K562 (cell line): ENCODE measurements at regions not wholly inside any gene's neighbourhood (a gene's known extent, or its start where the extent isn't known, plus 50 kb on each side); places are given as distances from the start of the nearest gene placed in this dataset.

ENCODE experiments used
- ATAC-seq: fragments of 200-7000 bp; cut with Tn5 transposase; 3 replicates; pipeline ENCODE4 v1.9.1; 2020; ENCODE audit warnings: moderate library complexity
- BruUV-seq: library from RNA; stranded (reverse); fragments of 400-500 nt; replicated peaks from 2 replicates; lab custom pipeline; 2021; lab: Mats Ljungman, UMichigan
- CTCF ChIA-PET: fragments of 300-600 bp; formaldehyde crosslinking; extraction: SDS; loops from one replicate; lab custom pipeline; 2021; ENCODE audit warnings: low intra/inter-chr PET ratio; lab: Yijun Ruan, JAX
- POLR2A ChIA-PET: fragments of 300-600, 350-650 bp; sonication (Branson Sonifier 250); formaldehyde crosslinking; extraction: SDS; loops from one replicate; lab custom pipeline; 2021; ENCODE audit warnings: antibody characterized with exemption, inconsistent platforms; lab: Yijun Ruan, JAX
- DNase-seq, 4 experiments: peaks; one replicate each; pipeline versions ENCODE4 v3.0.0 to v3.0.0-alpha.2; 2011 to 2018; ENCODE audit warnings: low spot score in 3 of 4, mixed read lengths in 3 of 4; ENCODE audit errors: extremely low read depth in 1 of 4
- FAIRE-seq: peaks from 2 replicates; lab custom pipeline; 2011; peaks lifted over from hg19 to GRCh38; lab: Jason Lieb, UNC
- H2AFZ ChIP-seq: 2 replicates; pipeline ENCODE4 v1.6.0; 2011; ENCODE audit warnings: low read depth, low read length, control low read depth, inconsistent platforms
- H3K27ac ChIP-seq: fragments of 200-600 bp; 3 replicates; pipeline ENCODE4 v1.8.0; 2011; ENCODE audit warnings: low read depth, mild to moderate bottlenecking, control low read depth, inconsistent platforms, low read length, moderate library complexity, mixed read lengths; ENCODE audit errors: extremely low read depth
- H3K27me3 ChIP-seq, 2 experiments: fragments of 300-600 bp in 1 of 2; 2 replicates in 1 of 2; 3 replicates in 1 of 2; pipeline versions ENCODE4 v1.6.0 to v1.8.0; 2011; ENCODE audit warnings: inconsistent platforms in 2 of 2, low read length in 2 of 2, mild to moderate bottlenecking in 1 of 2, mixed read lengths in 1 of 2, moderate library complexity in 1 of 2; ENCODE audit not compliant: control insufficient read depth in 2 of 2, insufficient read depth in 2 of 2
- H3K36me3 ChIP-seq: fragments of 300-600 bp; 3 replicates; pipeline ENCODE4 v1.8.0; 2011; ENCODE audit warnings: mild to moderate bottlenecking, low read length, inconsistent platforms; ENCODE audit not compliant: control insufficient read depth, insufficient read depth
- H3K4me1 ChIP-seq, 2 experiments: fragments of 200-600 bp in 1 of 2; replicated peaks in 1 of 2; 2 replicates in 1 of 2; 3 replicates in 1 of 2; pipeline versions ENCODE4 v1.5.1 to v1.8.0; 2011; ENCODE audit warnings: inconsistent platforms in 2 of 2, low read length in 2 of 2, mild to moderate bottlenecking in 1 of 2, mixed read lengths in 1 of 2, moderate library complexity in 1 of 2; ENCODE audit not compliant: control insufficient read depth in 2 of 2, insufficient read depth in 2 of 2
- H3K4me2 ChIP-seq: 2 replicates; pipeline ENCODE4 v1.6.1; 2011; ENCODE audit warnings: low read length, control low read depth, inconsistent platforms, mixed read lengths; ENCODE audit not compliant: insufficient read depth
- H3K4me3 ChIP-seq: fragments of 200-600 bp; sonication (generic), shearing (Covaris generic); 2 replicates; pipeline ENCODE4 v1.5.1; 2016; ENCODE audit warnings: control low read depth, inconsistent platforms
- H3K79me2 ChIP-seq: fragments of 200-600 bp; 3 replicates; pipeline ENCODE4 v1.8.0; 2011; ENCODE audit warnings: low read length, inconsistent platforms; ENCODE audit not compliant: control insufficient read depth, insufficient read depth
- H3K9ac ChIP-seq, 2 experiments: 2 replicates each; pipeline versions ENCODE4 v1.6.0 to v1.6.1; 2011; ENCODE audit warnings: low read depth in 2 of 2, low read length in 2 of 2, control low read depth in 1 of 2, inconsistent platforms in 1 of 2, mild to moderate bottlenecking in 1 of 2, mixed read lengths in 1 of 2; ENCODE audit not compliant: insufficient read depth in 1 of 2
- H3K9me1 ChIP-seq: one replicate; pipeline ENCODE4 v1.6.0; 2011; ENCODE audit warnings: inconsistent platforms, mild to moderate bottlenecking, low read length, moderate library complexity; ENCODE audit not compliant: control insufficient read depth, insufficient read depth
- H3K9me3 ChIP-seq: replicated peaks from 2 replicates; pipeline ENCODE4 v1.5.1; 2011; ENCODE audit warnings: low read depth, low read length, inconsistent platforms; ENCODE audit not compliant: control insufficient read depth, insufficient read depth
- H4K20me1 ChIP-seq: replicated peaks from 2 replicates; pipeline ENCODE4 v1.6.1; 2011; ENCODE audit warnings: low read length, inconsistent platforms, mixed read lengths; ENCODE audit not compliant: control insufficient read depth, insufficient read depth
- ATF7 ChIP-seq: fragments of 450-650 bp; IDR thresholded peaks from 2 replicates; pipeline ENCODE4 v1.7.1; 2014; ENCODE audit warnings: mild to moderate bottlenecking, moderate library complexity
- BHLHE40 ChIP-seq: IDR thresholded peaks from 2 replicates; pipeline ENCODE4 v1.6.1; 2011; ENCODE audit warnings: low read length, improper control_type of control experiment
- C11orf30 ChIP-seq: fragments of 450-650 bp; IDR thresholded peaks from 2 replicates; pipeline ENCODE4 v1.6.1; 2016; ENCODE audit warnings: low read depth, mild to moderate bottlenecking
- EP300 ChIP-seq: IDR thresholded peaks from 2 replicates; pipeline ENCODE4 v1.6.1; 2012; ENCODE audit warnings: low read length, improper control_type of control experiment
- FIP1L1 ChIP-seq: fragments of 200-400 bp; formaldehyde crosslinking; IDR thresholded peaks from 2 replicates; pipeline ENCODE4 v1.6.1; 2018; ENCODE audit warnings: mild to moderate bottlenecking, low read depth, low read length; ENCODE audit not compliant: poor library complexity, severe bottlenecking
- FOXA1 ChIP-seq: fragments of 450-650 bp; IDR thresholded peaks from 2 replicates; pipeline ENCODE4 v1.6.1; 2016; ENCODE audit warnings: mild to moderate bottlenecking, borderline replicate concordance
- MAFG ChIP-seq: fragments of 450-650 bp; conservative IDR thresholded peaks from 2 replicates; pipeline ENCODE4 v1.6.1; 2016; ENCODE audit warnings: missing genetic modification characterization, missing compliant biosample characterization
- MYC ChIP-seq, 2 experiments: fragments of 250-450 bp in 1 of 2; sonication (Bioruptor Pico) in 1 of 2; IDR thresholded peaks; 2 replicates each; pipeline versions ENCODE4 v1.5.1 to v1.6.1; 2012 to 2021; ENCODE audit warnings: low read depth in 2 of 2, borderline replicate concordance in 1 of 2, improper control_type of control experiment in 1 of 2, low read length in 1 of 2, mild to moderate bottlenecking in 1 of 2, moderate library complexity in 1 of 2
- NCOR1 ChIP-seq: fragments of 450-650 bp; IDR thresholded peaks from 2 replicates; pipeline ENCODE4 v1.6.1; 2016; ENCODE audit warnings: mild to moderate bottlenecking, moderate library complexity
- NFE2 ChIP-seq: IDR thresholded peaks from 2 replicates; pipeline ENCODE4 v1.6.1; 2014; ENCODE audit warnings: antibody characterized with exemption, low read depth
- SIRT6 ChIP-seq: IDR thresholded peaks from one replicate; pipeline ENCODE4 v1.6.1; 2012; ENCODE audit warnings: low read depth, mild to moderate bottlenecking, control low read depth, inconsistent platforms, low read length, moderate library complexity
- STAG1 ChIP-seq: sonication (generic); formaldehyde crosslinking; IDR thresholded peaks from 2 replicates; pipeline ENCODE4 v1.5.0; 2020; ENCODE audit warnings: missing genetic modification reagents, borderline replicate concordance
- ZBTB34 ChIP-seq: fragments of 250-450 bp; sonication (Bioruptor Pico); IDR thresholded peaks from 2 replicates; pipeline ENCODE4 v1.8.0; 2021; ENCODE audit warnings: mild to moderate bottlenecking, moderate library complexity
- ZNF121 ChIP-seq: sonication (generic); formaldehyde crosslinking; conservative IDR thresholded peaks from 2 replicates; pipeline ENCODE4 v1.8.0; 2022; ENCODE audit warnings: missing genetic modification reagents
- ZNF316 ChIP-seq: fragments of 450-650 bp; IDR thresholded peaks from 2 replicates; pipeline ENCODE4 v1.6.1; 2016
- ZNF408 ChIP-seq: fragments of 250-450 bp; sonication (Bioruptor Pico); IDR thresholded peaks from 2 replicates; pipeline ENCODE4 v1.4.0; 2020; ENCODE audit warnings: low read depth, mild to moderate bottlenecking, moderate library complexity
- ZNF507 ChIP-seq: conservative IDR thresholded peaks from 2 replicates; pipeline ENCODE4 v1.6.1; 2017; ENCODE audit warnings: missing genetic modification characterization, missing compliant biosample characterization
- WGBS: fragments of 100-300 bp; shearing (Covaris generic); methylation state at CpG from one replicate; pipeline ENCODE4 v1.1.6; 2016; ENCODE audit warnings: low coverage, mixed read lengths; ENCODE audit not compliant: insufficient coverage; ENCODE audit errors: missing lambda C conversion rate; 5-methylcytosine and 5-hydroxymethylcytosine counted together
- in situ Hi-C: fragments of 300-500 bp; cut with MboI; formaldehyde crosslinking; loops from 4 replicates; pipeline ENCODE4 v1.15.0; 2018; ENCODE audit warnings: inconsistent platforms, mixed read lengths
- intact Hi-C: fragments of 100-400 bp; cut with micrococcal nuclease; formaldehyde crosslinking; loops from 2 replicates; pipeline ENCODE4 v1.14.2; 2022
- TF ChIP-seq, protein P1 (sequence below), 2 experiments: fragments of 450-650 bp in 1 of 2; sonication (generic) in 1 of 2; formaldehyde crosslinking in 1 of 2; IDR thresholded peaks in 1 of 2; conservative IDR thresholded peaks in 1 of 2; 2 replicates each; pipeline versions ENCODE4 v1.6.1 to v1.8.1; 2016 to 2023; ENCODE audit warnings: mild to moderate bottlenecking in 2 of 2, moderate library complexity in 2 of 2, inconsistent platforms in 1 of 2, missing genetic modification reagents in 1 of 2

DNA sequence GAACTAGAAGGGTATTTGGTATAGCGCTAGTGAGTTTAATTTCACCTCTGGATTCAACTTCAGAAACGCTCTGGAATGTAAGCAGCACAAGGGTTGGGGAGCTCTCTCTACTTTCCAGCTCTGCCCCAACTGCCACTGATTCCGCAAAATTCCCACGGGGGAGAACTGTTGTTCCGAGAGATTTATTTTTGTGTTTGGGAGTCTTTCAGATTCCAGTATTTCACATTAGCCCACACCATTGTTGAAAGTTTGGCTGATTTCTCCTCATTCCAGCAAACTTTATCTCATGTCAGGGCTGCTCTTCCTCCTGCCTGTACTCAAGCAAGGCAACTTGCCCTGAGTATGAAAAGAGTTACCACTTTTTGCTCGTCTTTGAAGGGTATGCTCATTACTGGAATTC, 198.5 kb upstream of the EGFLAM start (continued):
- no peak for TF ChIP-seq MYC (IDR thresholded peaks at IDR 0.05; ENCODE audit: low read depth, low read length)
- no peak for TF ChIP-seq MYC (CRISPR knock-in tag; IDR thresholded peaks at IDR 0.05; ENCODE audit: borderline replicate concordance, low read depth)
- TF ChIP-seq EP300, result no peak
- no peak for TF ChIP-seq NFE2
- no peak for TF ChIP-seq ZNF507 (tag)
- TF ChIP-seq FOXA1, result no peak
- TF ChIP-seq ZBTB34 (CRISPR knock-in tag), result no peak
- TF ChIP-seq ZNF121 (CRISPR knock-in tag), result no peak
- TF ChIP-seq, all 486 proteins: peak for 0

DNA sequence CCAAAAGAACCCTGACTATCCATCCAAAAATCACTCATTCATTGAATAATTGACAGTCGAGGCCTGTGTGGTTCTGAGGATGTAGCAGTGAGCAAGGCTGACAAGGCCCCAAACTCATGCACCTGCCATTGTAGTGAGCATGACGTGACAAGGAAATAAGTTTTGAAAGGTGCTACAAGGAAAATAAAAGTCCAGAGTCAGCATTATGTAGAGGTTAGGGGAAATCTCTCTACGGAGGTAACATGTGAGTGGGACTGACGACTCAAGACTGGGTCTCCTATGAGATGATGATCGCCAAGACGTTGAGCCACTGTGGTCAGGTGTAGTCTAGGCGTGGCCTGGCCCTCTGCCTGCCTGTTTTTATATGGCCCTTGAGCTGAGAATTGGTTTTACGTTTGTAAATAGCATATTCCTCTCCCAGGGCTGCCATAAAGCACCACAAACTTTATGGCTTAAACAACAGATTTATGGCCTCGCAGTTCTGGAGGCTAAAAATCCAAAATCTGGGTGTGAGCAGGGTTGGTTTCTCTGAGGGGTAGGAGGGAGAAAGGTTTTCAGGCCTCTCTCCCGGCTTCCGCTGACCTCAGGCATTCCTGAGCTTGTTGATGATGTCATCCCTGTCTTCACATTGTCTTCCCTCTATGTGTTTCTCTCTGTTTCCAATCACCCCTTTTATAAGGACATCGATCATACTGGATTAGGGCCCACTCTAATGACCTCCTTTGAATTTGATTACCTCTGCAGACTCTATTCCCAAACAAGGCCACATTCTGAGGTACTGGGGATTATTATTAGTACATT, 206.4 kb upstream of the EGFLAM start:
- H3K36me3 ChIP-seq, result no peaks in the 10 kb centered on the region
- WGBS, result 1% methylated on average over 12 of the region's 12 CpGs
- no peak for DNase-seq
- H3K4me1 ChIP-seq, result no peaks in the 10 kb centered on the region
- no TSS peak for BruUV-seq
- no peak overlapping the region for H3K9ac ChIP-seq
- H3K9me3 ChIP-seq, result no peaks in the 10 kb centered on the region
- in situ Hi-C loops, result no loop called here
- POLR2A ChIA-PET, result interaction anchor here (0.6 kb wide), 2 partner anchors 8 to 20 kb away, joined by 3 read pairs; no protein-coding TSS in a partner anchor
- H3K27me3 ChIP-seq, result no peaks in the 10 kb centered on the region
- intact Hi-C loops, result no loop called here
- no peak for FAIRE-seq
- no peaks in the 10 kb centered on the region for H3K9me1 ChIP-seq
- ATAC-seq, result no peak
- H3K79me2 ChIP-seq, result no peaks in the 10 kb centered on the region
- no peaks in the 10 kb centered on the region for H4K20me1 ChIP-seq
- no peak overlapping the region for H3K4me2 ChIP-seq
- no peak overlapping the region for H3K4me3 ChIP-seq
- H3K27ac ChIP-seq, result no peak overlapping the region
- H2AFZ ChIP-seq, result no peak overlapping the region
- CTCF ChIA-PET, result no interaction called here
- TF ChIP-seq SIRT6, result no peak
- TF ChIP-seq NFE2, result no peak
- peak; percentile 58; the same call in 1 of the 2 replicates for TF ChIP-seq MAFG (tag)
- no peak for TF ChIP-seq NCOR1
- no peak for TF ChIP-seq STAG1
- peak; percentile 42 for TF ChIP-seq C11orf30
- no peak for TF ChIP-seq ZNF408 (CRISPR knock-in tag)
- no peak for TF ChIP-seq BHLHE40
- TF ChIP-seq FIP1L1, result no peak
- TF ChIP-seq ATF7, result peak; percentile 36; the same call in 1 of the 2 replicates
- TF ChIP-seq ZNF316, result peak; percentile 74
- TF ChIP-seq, protein P1, sequence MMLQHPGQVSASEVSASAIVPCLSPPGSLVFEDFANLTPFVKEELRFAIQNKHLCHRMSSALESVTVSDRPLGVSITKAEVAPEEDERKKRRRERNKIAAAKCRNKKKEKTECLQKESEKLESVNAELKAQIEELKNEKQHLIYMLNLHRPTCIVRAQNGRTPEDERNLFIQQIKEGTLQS (IDR thresholded peaks at IDR 0.05), result peak; percentile 66; the same call in 1 of the 2 replicates
- TF ChIP-seq, protein P1 (CRISPR knock-in tag; conservative IDR thresholded peaks at IDR 0.05), result no peak
